Lower leg skin (tissue), 3 donors: ENCODE measurements at regions not wholly inside any gene's neighbourhood (a gene's known extent, or its start where the extent isn't known, plus 50 kb on each side); places are given as distances from the start of the nearest gene placed in this dataset.

Experiments used
- POLR2A ChIP-seq, 2 donors: fragments of 450-650 bp; IDR thresholded peaks; one replicate each; pipeline ENCODE4 v1.6.1; 2016 to 2017; ENCODE audit warnings: antibody characterized with exemption in 2 of 2, mild to moderate bottlenecking in 1 of 2, moderate library complexity in 1 of 2
- TF ChIP-seq, protein P1 (sequence below), 3 donors: fragments of 450-650 bp; IDR thresholded peaks; one replicate each; pipeline ENCODE4 v1.5.1; 2016; ENCODE audit warnings: antibody characterized with exemption in 3 of 3, mild to moderate bottlenecking in 3 of 3, moderate library complexity in 2 of 3

DNA sequence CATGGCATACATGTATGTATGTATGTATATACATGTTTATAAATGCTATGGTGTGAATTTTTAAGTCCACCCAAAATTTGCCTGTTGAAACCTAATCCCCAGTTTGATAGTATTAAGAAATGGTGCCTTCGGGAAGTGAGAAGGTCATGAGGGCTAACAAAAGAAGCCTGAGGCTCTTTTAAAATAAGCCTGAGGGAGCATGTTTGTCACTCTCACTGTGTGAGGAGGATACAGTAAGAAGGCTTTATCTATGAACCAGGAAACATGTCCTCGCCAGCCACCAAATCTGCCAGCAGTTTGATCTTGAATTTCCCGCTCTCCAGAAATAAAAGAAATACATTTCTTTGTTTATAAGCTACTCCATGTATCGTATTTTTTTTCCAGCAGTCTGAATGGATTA, 163.0 kb upstream of the LINC00305 start:
- TF ChIP-seq, protein P1, sequence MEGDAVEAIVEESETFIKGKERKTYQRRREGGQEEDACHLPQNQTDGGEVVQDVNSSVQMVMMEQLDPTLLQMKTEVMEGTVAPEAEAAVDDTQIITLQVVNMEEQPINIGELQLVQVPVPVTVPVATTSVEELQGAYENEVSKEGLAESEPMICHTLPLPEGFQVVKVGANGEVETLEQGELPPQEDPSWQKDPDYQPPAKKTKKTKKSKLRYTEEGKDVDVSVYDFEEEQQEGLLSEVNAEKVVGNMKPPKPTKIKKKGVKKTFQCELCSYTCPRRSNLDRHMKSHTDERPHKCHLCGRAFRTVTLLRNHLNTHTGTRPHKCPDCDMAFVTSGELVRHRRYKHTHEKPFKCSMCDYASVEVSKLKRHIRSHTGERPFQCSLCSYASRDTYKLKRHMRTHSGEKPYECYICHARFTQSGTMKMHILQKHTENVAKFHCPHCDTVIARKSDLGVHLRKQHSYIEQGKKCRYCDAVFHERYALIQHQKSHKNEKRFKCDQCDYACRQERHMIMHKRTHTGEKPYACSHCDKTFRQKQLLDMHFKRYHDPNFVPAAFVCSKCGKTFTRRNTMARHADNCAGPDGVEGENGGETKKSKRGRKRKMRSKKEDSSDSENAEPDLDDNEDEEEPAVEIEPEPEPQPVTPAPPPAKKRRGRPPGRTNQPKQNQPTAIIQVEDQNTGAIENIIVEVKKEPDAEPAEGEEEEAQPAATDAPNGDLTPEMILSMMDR (IDR thresholded peaks at IDR 0.05) = no peak
- TF ChIP-seq POLR2A (IDR thresholded peaks at IDR 0.05) = no peak
